Tibial nerve (tissue), 4 donors: ENCODE measurements at regions not wholly inside any gene's neighbourhood (a gene's known extent, or its start where the extent isn't known, plus 50 kb on each side); places are given as distances from the start of the nearest gene placed in this dataset.

Source experiments
- CTCF ChIP-seq, 5 experiments: fragments of 200-600 bp in 3 of 5; fragments of 450-650 bp in 2 of 5; sonication (generic) in 3 of 5; IDR thresholded peaks; one replicate each; pipeline ENCODE4 v1.5.1; 2016 to 2019; ENCODE audit warnings: antibody characterized with exemption in 5 of 5, mild to moderate bottlenecking in 3 of 5, moderate library complexity in 2 of 5
- EP300 ChIP-seq, 2 donors: sonication (generic); formaldehyde crosslinking; IDR thresholded peaks; one replicate each; pipeline ENCODE4 v1.6.1; 2017; ENCODE audit warnings: antibody characterized with exemption in 2 of 2, mild to moderate bottlenecking in 1 of 2
- POLR2A ChIP-seq, 2 donors: fragments of 450-650 bp; IDR thresholded peaks; one replicate each; pipeline ENCODE4 v1.6.1; 2017; ENCODE audit warnings: antibody characterized with exemption in 2 of 2, mild to moderate bottlenecking in 2 of 2, moderate library complexity in 2 of 2

GRCh38 chr2:163863073-163863472 lies 127.3 kb upstream of the FIGN start:
- TF ChIP-seq CTCF (IDR thresholded peaks at IDR 0.05) (no peak), POLR2A (IDR thresholded peaks at IDR 0.05) (no peak), EP300 (IDR thresholded peaks at IDR 0.05) (no peak)
